Activated B cell treated with CpG ODN at 0.5 μM for 24 hours (primary cell): ENCODE measurements at regions not wholly inside any gene's neighbourhood (a gene's known extent, or its start where the extent isn't known, plus 50 kb on each side); places are given as distances from the start of the nearest gene placed in this dataset.

ENCODE experiments used
- ATAC-seq: fragments of 200-7000 bp; cut with Tn5 transposase; one replicate; pipeline ENCODE4 v1.10.0; 2021; ENCODE audit warnings: low read depth, mild to moderate bottlenecking, moderate library complexity
- CTCF ChIA-PET: fragments of 350-600 bp; sonication (Branson Sonifier 250); formaldehyde crosslinking; loops from one replicate; lab custom pipeline; 2021; ENCODE audit warnings: antibody characterized with exemption; lab: Charles Lee
- POLR2A ChIA-PET: fragments of 350-600 bp; sonication (Branson Sonifier 250); formaldehyde crosslinking; loops from one replicate; lab custom pipeline; 2021; ENCODE audit warnings: antibody characterized with exemption; lab: Charles Lee
- DNase-seq: peaks from one replicate; pipeline ENCODE4 v3.0.0; 2022
- H3K27ac Mint-ChIP-seq: one replicate; pipeline ENCODE4 v1.8.0; 2020; ENCODE audit warnings: mixed read lengths
- H3K27me3 Mint-ChIP-seq: one replicate; pipeline ENCODE4 v1.8.0; 2021; ENCODE audit warnings: mixed read lengths
- H3K36me3 Mint-ChIP-seq: one replicate; pipeline ENCODE4 v1.8.0; 2021; ENCODE audit warnings: low read depth, mixed read lengths
- H3K4me1 Mint-ChIP-seq: one replicate; pipeline ENCODE4 v1.8.0; 2021; ENCODE audit warnings: mixed read lengths
- H3K4me3 Mint-ChIP-seq: one replicate; pipeline ENCODE4 v1.8.0; 2020; ENCODE audit warnings: mild to moderate bottlenecking, mixed read lengths
- H3K9me3 Mint-ChIP-seq: one replicate; pipeline ENCODE4 v1.8.0; 2020; ENCODE audit warnings: mixed read lengths
- CTCF ChIP-seq: fragments of 200-600 bp; IDR thresholded peaks from one replicate; pipeline ENCODE4 v1.8.0; 2022; ENCODE audit warnings: antibody characterized with exemption, mild to moderate bottlenecking
- intact Hi-C: fragments of 100-400 bp; cut with micrococcal nuclease; formaldehyde crosslinking; loops from one replicate; pipeline ENCODE4 v1.15.1; 2024

DNA sequence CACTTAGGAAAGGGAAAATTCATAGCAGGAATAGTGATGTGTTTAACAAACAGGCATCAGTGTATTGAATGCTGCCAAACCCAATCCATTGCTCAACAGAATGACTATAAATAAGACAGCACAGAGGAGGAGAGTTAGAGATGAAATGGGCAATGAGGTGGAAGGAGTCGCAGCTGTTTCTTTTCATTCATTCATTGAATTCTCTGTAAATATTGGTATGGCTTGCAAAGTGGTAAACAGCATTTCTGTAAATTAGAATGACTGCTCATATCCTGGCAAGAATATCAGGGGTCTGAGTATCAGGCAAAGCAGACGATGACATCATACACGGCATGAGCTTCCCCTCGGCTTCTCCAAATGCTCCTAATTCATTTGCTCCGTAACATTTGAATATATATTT is 703.6 kb upstream of the SLC35B3 start:
- H3K27ac Mint-ChIP-seq = no peak overlapping the region
- ATAC-seq (no peak), DNase-seq (no peak)
- no peaks in the 10 kb centered on the region for H3K4me1 Mint-ChIP-seq
- TF ChIP-seq CTCF = no peak
- H3K27me3 Mint-ChIP-seq = no peaks in the 10 kb centered on the region
- no peaks in the 10 kb centered on the region for H3K36me3 Mint-ChIP-seq
- peaks cover 2% of the 10 kb centered on the region for H3K9me3 Mint-ChIP-seq
- CTCF ChIA-PET = no interaction called here
- intact Hi-C loops = no loop called here
- no peak overlapping the region for H3K4me3 Mint-ChIP-seq
- POLR2A ChIA-PET = no interaction called here

GRCh38 chr6:9136141-9136822 is 700.9 kb upstream of the SLC35B3 start:
- intact Hi-C loops = no loop called here

DNA sequence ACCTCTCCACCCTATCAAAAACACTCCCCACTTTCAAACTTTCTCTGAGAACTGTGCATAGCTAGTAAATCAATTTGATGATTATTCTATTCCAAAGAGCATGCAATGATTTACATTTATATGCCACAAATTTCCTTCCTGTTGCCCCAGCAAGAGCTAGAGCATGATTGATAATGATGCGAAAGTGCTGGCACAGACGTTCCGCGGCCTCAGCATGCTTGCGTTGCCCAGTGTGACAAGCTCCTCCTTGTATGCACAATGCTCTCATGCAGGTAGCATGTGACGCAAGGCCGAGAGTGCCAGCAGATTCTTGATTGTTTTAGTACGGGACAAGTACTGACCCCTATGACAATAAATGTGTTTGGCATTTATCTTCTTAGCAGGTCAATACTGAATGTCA is 696.3 kb upstream of the SLC35B3 start:
- ChIA-PET POLR2A (no interaction called here), CTCF (no interaction called here)
- ATAC-seq = no peak
- intact Hi-C loops = no loop called here
- no peak for TF ChIP-seq CTCF
- H3K4me1 Mint-ChIP-seq = no peaks in the 10 kb centered on the region
- H3K9me3 Mint-ChIP-seq = peaks cover 2% of the 10 kb centered on the region
- no peak for DNase-seq
- no peak overlapping the region for H3K4me3 Mint-ChIP-seq
- no peaks in the 10 kb centered on the region for H3K27me3 Mint-ChIP-seq
- no peaks in the 10 kb centered on the region for H3K36me3 Mint-ChIP-seq
- H3K27ac Mint-ChIP-seq = no peak overlapping the region

More at GRCh38 chr6:9136141-9136822, 700.9 kb upstream of the SLC35B3 start:
- H3K36me3 Mint-ChIP-seq = no peaks in the 10 kb centered on the region
- H3K27ac Mint-ChIP-seq = no peak overlapping the region
- ATAC-seq (no peak), DNase-seq (no peak)
- H3K9me3 Mint-ChIP-seq = no peaks in the 10 kb centered on the region
- no peak for TF ChIP-seq CTCF
- ChIA-PET POLR2A (no interaction called here), CTCF (no interaction called here)
- no peaks in the 10 kb centered on the region for H3K27me3 Mint-ChIP-seq
- no peaks in the 10 kb centered on the region for H3K4me1 Mint-ChIP-seq
- H3K4me3 Mint-ChIP-seq = no peak overlapping the region

- no peak for DNase-seq
- Mint-ChIP-seq H3K4me3 (no peak overlapping the region), H3K4me1 (no peaks in the 10 kb centered on the region), H3K36me3 (no peaks in the 10 kb centered on the region), H3K9me3 (peaks cover 2% of the 10 kb centered on the region), H3K27ac (no peak overlapping the region), H3K27me3 (no peaks in the 10 kb centered on the region)
- CTCF ChIA-PET = no interaction called here
- no peak for ATAC-seq
- POLR2A ChIA-PET = no interaction called here
- intact Hi-C loops = no loop called here
- no peak for TF ChIP-seq CTCF
Measured at GRCh38 chr6:9131201-9131600, 695.9 kb upstream of the SLC35B3 start.

- H3K36me3 Mint-ChIP-seq = no peaks in the 10 kb centered on the region
- ChIA-PET CTCF (no interaction called here), POLR2A (no interaction called here)
Measured at GRCh38 chr6:9128970-9129369, 693.6 kb upstream of the SLC35B3 start.

More at GRCh38 chr6:9128970-9129369, 693.6 kb upstream of the SLC35B3 start:
- Mint-ChIP-seq H3K4me3 (no peak overlapping the region), H3K27me3 (no peaks in the 10 kb centered on the region), H3K27ac (no peak overlapping the region), H3K4me1 (no peaks in the 10 kb centered on the region), H3K9me3 (peaks cover 2% of the 10 kb centered on the region)
- no peak for DNase-seq
- intact Hi-C loops = no loop called here
- TF ChIP-seq CTCF = no peak
- no peak for ATAC-seq
